WTC11 (cell line): ENCODE measurements at regions not wholly inside any gene's neighbourhood (a gene's known extent, or its start where the extent isn't known, plus 50 kb on each side); places are given as distances from the start of the nearest gene placed in this dataset.

Experiments
- CTCF ChIP-seq: fragments of 200-600 bp; IDR thresholded peaks from 2 replicates; pipeline ENCODE4 v1.8.0; 2022; ENCODE audit warnings: antibody characterized with exemption
- ELF4 ChIP-seq: sonication (generic); formaldehyde crosslinking; IDR thresholded peaks from 2 replicates; pipeline ENCODE4 v1.8.1; 2022; ENCODE audit warnings: low read depth, mild to moderate bottlenecking, moderate library complexity, missing genetic modification reagents
- FOXK1 ChIP-seq: sonication (generic); formaldehyde crosslinking; IDR thresholded peaks from 2 replicates; pipeline ENCODE4 v1.8.0; 2022; ENCODE audit warnings: mild to moderate bottlenecking, moderate library complexity, missing genetic modification reagents
- IRF1 ChIP-seq: sonication (generic); formaldehyde crosslinking; IDR thresholded peaks from 2 replicates; pipeline ENCODE4 v1.8.0; 2023; ENCODE audit warnings: missing genetic modification reagents
- IRF2 ChIP-seq: sonication (generic); formaldehyde crosslinking; IDR thresholded peaks from 2 replicates; pipeline ENCODE4 v1.8.0; 2022; ENCODE audit warnings: low read depth, missing genetic modification reagents, borderline replicate concordance
- MAX ChIP-seq: sonication (generic); formaldehyde crosslinking; IDR thresholded peaks from 2 replicates; pipeline ENCODE4 v1.8.0; 2022; ENCODE audit warnings: mild to moderate bottlenecking, missing genetic modification reagents
- NR3C1 ChIP-seq: sonication (generic); formaldehyde crosslinking; conservative IDR thresholded peaks from 2 replicates; pipeline ENCODE4 v1.8.1; 2023; ENCODE audit warnings: low read depth, mild to moderate bottlenecking, missing genetic modification reagents
- PRDM15 ChIP-seq: sonication (generic); formaldehyde crosslinking; IDR thresholded peaks from 2 replicates; pipeline ENCODE4 v1.8.0; 2022; ENCODE audit warnings: missing genetic modification reagents
- TCF7 ChIP-seq: sonication (generic); formaldehyde crosslinking; IDR thresholded peaks from 2 replicates; pipeline ENCODE4 v1.8.0; 2022; ENCODE audit warnings: mild to moderate bottlenecking, low read depth, missing genetic modification reagents, moderate library complexity

GRCh38 chr4:41381384-41381783, 124.7 kb downstream of the UCHL1 start:
- no peak for TF ChIP-seq TCF7 (CRISPR knock-in tag)
- no peak for TF ChIP-seq IRF2 (CRISPR knock-in tag)
- TF ChIP-seq CTCF = no peak
- no peak for TF ChIP-seq NR3C1 (CRISPR knock-in tag)
- TF ChIP-seq ELF4 = no peak
- no peak for TF ChIP-seq MAX (CRISPR knock-in tag)
- TF ChIP-seq IRF1 (CRISPR knock-in tag) = no peak
- TF ChIP-seq FOXK1 (CRISPR knock-in tag) = no peak
- no peak for TF ChIP-seq PRDM15 (CRISPR knock-in tag)
